HG03565 (cell line): ENCODE measurements at regions not wholly inside any gene's neighbourhood (a gene's known extent, or its start where the extent isn't known, plus 50 kb on each side); places are given as distances from the start of the nearest gene placed in this dataset.

Source experiments
- ATAC-seq: cut with Tn5 transposase; IDR thresholded peaks from one replicate; pipeline ENCODE4 v1.9.1; 2021; ENCODE audit warnings: mild to moderate bottlenecking, moderate library complexity; ENCODE audit not compliant: unreplicated experiment

DNA sequence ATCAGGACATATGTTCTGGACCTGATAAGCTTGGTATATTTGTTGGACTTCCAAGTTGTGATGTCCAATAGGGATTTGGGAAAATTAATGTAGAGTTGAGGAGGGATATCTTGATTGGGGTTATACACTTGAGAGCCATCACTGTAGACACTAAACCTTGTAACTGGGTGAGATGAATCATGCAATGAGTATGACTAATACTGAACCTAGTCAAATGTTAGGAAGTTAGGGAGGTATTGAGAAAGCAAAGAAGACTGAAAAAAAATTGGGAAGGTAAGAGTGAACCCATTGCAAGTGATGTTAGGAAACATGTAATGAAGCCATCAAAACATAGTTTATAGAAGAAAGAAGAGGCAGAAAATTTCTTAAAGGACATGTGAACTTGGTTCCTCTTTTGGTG is 668.4 kb upstream of the CDH9 start:
- ATAC-seq, result no peak

DNA sequence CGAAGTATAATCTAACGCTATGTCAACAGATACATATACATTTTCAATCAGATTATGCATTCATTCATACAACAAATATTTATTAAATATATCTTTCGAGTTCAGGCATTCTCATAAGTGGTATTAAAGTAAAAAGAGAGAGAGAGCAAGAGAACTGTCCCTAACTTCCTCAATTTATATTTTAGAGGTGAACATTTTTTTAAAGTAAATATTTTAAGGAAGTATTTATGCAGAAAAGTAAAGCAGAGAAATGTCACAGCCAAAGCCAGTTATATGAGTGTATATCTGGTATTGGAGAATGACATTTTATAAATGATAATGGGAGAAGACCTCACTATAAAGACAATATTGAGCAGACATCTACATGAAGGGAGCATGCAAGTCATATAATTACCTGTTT is 667.3 kb upstream of the CDH9 start:
- ATAC-seq, result no peak

DNA sequence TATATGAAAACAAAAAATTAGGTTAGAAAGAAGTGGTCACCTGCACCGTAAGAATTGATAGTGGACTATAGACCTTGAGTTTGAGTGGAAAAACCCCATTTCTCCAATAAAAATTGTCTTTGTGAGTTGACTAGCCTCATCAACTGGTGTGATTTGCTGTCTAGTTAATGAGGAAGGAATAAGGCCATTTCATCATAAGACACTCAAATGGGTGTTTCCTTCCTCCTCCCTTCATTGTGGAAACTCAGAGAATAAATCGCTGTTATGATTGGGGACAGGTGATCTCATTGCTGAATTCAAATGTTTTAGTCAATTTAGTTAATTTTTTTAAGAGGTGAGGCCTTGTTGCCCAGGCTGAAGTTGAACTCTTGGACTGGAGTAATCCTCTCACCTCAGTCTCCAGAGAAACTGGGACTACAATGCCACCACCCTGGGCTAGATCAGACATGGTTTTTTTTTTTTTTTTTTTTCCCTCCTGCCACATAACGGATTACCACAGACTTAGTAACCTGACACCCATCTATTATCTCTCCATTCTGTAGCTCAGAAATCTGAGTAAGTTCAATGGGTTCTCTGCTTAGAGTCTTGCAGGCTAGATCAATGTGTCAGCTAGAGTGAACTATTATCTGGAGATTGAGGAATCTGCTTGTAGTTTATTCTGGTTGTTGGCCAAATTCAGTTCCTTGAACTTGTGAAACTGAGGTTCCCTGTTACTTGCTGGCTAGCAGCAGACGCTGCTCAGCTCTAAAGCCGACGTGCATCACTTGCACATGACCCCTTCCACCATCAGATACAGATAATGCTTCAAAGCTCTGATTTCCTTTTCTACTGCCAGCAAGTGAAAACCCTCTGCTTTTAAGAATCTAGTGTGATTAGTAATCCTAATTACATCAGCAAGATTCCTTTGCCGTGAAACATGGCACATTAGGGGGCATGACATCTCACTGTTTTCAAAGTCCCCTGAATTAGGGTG is 663.8 kb upstream of the CDH9 start:
- no peak for ATAC-seq

DNA sequence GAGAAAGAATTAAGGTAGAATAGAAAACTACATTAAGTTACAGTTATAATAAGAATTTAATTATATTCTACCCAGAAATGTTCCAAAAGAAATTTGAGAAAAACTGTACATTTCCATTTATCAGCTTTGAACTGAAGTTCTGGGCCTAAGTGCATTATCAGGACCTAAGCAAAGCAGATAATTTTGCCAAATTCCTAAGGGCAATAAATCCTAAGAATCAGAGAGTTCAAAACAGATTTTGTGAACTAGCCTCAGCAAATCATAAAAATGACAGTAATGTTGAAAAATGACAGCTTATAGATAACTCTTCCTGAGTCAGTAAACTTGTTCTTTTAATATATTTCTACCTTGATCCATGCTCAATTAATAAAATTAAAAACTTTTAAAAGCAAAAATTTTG is 662.1 kb upstream of the CDH9 start:
- ATAC-seq, result no peak

DNA sequence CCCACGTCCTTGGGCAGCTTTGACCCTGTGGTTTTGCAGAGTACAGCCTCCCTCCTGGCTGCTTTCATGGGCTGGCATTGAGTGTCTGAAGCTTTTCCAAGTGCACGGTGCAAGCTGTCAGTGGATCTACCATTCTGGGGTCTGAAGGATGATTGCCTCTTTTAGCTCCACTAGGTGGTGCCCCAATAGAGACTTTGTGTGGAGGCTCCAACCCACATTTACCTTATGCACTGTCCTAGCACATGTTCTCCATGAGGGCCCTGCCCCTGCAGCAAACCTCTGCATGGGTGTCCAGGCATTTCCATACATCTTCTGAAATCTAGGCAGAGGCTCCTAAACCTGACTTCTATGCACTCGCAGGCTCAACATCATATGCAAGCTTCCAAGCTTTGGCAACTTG is 644.2 kb upstream of the CDH9 start:
- no peak for ATAC-seq

DNA sequence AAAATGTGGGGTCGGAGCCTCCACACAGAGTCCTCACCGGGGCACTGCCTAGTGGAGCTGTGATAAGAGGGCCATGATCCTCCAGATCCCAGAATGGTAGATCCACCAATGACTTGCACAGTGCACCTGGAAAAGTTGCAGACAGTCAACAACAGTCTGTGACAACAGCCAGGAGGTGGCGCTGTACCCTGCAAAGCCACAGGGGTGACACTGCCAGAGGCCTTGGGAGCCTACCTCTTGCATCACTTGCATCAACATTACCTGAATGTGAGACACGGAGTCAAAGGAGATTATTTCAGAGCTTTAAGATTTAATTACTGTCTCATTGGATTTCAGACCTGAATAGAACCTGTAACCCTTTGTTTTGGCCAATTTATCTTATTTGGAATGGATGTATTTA is 614.1 kb upstream of the CDH9 start:
- no peak for ATAC-seq

DNA sequence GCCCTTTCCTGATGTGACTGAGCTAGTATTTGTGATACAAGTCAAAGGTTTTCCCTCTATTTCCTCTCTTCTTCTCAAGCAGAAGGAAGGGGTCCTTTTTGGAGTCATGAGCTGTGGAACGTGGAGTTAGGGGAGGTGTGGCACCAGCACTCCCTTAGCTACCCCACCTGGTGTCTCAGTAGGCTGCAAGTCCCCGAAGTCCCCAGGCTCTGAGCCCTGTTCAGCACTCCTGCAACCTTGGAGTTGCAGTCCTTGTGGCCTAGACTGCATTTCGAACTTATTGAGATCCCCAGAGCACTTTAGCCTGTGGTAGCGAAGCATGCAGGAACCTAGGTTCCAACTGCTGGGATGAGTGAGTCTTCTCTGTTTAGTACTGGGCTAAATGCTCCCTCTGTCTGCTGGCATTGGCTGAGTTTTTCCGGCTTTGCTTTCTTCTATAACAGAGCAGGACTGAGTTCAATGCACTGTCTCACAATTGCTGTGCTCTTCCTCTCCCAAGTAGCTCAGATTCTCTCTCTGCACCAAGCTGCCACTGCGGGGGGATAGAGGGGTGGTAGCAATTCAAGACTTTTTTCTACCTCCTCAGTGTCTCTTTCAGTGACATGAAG is 600.7 kb upstream of the CDH9 start:
- no peak for ATAC-seq

DNA sequence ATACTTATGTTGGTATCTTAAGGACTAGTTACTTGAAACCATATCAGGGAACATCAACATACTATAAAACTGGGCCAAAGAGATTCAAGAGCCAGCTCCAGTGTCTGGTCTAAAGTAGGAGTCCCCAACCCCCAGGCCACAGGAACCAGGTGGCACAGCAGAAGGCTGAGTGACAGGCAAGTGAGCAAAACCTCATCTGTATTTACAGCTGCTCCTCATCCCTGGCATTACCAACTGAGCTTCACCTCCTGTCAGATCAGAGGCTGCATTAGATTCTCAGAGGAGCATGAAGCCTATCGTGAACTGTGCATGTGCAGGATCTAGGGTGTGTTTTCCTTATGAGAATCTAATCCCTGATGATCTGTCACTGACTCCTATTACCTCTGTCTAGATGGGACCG is 581.6 kb upstream of the CDH9 start:
- no peak for ATAC-seq

DNA sequence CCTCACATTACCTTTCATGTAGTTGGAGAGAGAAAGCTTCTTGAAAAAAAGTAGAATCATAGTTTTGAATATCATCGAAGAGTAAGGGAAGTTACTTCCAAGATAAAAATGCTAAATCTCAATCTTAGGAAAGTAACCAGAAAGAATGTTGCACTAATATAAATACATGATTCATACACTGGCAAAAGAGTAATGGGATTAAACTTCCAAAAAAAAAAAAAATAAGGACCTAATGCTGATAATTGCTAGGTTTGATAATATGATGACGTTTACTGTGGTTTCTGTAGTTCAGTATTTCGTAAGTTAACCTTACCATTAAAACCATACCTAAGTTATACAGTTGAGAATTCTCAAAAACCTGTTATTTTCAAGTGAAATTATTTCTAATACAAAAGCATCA is 573.8 kb upstream of the CDH9 start:
- ATAC-seq, result no peak

DNA sequence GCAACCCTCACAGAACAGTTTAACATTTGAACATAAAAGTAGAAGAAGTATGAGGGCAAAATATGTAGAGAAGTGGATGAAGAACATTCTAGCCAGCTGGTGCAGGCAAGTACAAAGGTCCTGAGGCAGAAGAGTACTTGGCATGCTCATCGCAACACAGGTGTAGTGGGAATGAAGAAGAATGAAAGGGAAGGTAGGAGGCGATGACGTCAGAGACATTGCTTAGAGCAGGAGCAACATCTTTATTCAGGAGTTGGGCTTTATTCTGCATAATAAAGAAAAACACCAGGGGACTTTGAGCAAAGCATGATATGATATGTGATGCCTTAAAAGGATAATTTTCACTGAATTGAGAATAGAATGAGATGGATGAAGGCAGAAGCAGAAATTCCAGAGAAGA is 570.6 kb upstream of the CDH9 start:
- ATAC-seq, result no peak

DNA sequence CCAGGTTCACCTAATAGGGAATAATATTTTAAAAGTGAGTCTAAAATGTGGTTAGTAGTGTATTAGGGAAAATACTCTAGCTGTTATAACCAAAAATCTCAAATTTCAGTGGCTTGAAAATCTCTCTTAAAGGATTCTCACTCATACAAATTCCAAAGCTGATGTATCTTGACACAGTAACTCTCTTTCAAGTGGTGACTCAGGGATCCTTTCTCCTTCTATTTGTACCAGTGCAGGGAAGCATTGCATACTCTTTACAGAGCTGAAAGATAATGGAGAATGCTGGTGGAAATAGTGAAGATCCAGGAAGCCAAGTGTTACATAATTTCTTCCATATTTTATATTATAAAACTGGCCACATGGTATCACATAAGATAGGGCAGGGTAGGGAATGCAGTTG is 560.2 kb upstream of the CDH9 start:
- ATAC-seq, result no peak

DNA sequence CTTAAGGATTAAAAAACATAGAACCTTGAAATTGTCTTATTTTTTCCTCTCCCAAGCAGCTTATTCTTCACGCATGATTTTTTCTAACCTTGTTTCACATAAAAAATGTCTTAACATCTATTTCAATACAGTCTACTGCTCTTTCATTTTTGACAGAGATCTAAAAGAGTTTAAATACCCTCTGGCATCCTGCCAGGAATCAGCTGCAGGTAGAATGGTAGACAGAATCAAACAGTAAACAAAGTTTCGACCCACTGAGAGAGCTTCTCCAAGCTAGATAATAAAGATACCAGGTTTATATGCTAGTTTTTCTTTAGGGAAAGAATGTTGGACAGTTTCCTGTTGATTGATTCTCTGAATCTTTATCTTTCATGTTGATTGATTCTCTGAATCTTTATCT is 555.8 kb upstream of the CDH9 start:
- ATAC-seq, result no peak

DNA sequence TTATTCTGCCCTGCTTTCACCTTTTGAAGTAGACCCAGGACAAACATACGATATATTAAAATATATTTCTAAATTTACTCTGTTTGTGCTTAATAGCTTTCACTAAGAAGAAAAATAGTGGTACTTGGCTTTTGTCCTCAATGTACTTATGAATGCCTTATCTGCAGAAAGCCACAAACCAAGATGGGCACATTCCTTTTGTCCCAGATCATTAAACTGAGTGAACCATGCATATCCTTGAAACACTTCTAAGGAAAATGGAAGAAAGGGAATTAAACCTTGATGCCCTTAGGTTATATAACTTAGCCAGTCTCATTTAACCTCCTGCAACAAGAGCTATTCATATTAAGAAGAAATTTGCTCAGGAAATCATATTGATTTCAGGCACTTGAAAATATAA is 553.8 kb upstream of the CDH9 start:
- ATAC-seq, result no peak

DNA sequence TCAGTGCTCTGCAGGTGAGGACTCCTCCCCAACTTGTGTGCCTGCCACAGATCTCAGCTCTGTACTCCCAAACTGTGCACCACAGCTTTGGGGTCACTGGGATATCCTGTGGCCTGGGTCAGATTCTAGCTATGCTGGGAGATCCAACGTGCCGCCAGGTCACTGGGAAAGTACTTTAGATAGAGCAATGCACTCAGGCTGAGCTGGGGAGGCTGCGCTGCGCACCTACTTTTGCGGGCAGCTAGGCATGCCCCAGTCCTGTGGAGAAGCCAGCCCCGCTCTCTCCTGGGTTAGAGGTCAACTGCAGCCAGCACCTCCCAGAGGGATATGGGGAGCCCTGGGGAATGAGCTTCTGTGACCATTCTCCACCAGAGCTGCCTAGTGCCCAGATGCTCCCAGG is 552.1 kb upstream of the CDH9 start:
- no peak for ATAC-seq

DNA sequence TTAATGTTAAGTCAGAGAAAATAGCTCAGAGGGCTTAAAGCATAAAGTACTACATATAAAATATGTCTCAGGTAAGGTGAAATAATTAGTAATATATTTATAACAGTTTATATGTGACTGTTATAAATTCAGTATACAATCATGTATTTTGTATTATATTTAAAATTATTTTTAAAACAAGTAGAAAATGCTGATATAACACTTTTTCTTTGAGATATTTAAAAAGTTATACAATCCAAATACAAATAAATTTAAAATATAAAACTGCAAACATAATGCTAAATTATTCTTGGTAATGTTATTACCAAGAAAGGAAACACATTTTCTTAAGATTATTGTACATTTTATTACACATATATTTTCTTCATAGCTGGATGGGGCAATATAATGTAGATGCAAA is 539.9 kb upstream of the CDH9 start:
- no peak for ATAC-seq

DNA sequence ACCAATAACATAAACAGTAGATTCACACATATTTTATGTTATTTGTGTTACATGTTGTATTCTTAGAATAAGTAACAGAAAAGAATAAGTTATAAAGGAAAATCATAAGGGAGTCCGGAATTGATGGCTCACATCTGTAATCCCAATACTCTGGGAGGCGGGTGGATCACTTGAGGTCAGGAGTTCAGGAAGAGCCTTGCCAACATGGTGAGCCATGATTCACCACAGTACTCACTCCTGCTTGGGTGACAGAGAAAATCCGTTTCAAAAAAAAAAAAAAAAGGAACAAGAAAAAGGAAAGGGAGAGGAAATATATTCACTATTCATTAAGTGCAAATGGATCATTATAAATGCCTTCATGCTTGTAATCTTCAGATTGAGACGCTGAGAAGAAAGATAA is 533.3 kb upstream of the CDH9 start:
- ATAC-seq, result no peak

DNA sequence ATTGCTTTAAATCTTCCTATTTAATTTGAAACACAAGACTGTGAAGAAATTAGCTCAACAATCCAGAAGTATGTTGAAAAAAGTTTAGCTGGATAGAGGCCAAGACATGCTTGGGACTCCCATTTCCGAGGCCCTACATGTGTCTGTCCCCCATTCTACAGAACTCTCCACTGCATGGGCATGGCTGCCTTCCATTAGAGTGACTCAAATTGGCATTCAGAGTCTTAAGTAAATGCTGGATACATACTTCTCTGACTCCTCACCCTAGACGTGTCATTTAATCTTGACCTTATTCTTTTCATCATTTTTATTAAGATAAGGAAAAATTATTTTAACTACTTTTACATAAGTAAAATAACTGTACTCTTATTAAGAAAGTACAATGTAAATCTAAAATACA is 530.4 kb upstream of the CDH9 start:
- ATAC-seq, result no peak

DNA sequence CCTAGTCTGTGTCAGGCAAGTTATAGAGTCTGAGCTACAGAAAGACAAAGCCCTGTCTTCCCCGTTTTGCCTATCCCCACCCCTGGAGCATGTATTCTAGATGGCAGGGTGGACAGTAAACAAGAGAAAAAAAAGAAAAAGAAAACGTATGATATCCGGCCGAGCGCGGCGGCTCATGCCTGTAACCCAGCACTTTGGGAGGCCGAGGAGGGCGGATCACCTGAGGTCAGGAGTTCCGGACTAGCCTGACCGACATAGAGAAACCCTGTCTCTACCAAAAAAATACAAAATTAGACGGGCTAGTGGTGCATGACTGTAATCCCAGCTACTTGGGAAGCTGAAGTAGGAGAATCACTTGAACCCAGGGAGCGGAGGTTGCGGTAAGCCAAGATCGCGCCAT is 523.0 kb upstream of the CDH9 start:
- no peak for ATAC-seq

DNA sequence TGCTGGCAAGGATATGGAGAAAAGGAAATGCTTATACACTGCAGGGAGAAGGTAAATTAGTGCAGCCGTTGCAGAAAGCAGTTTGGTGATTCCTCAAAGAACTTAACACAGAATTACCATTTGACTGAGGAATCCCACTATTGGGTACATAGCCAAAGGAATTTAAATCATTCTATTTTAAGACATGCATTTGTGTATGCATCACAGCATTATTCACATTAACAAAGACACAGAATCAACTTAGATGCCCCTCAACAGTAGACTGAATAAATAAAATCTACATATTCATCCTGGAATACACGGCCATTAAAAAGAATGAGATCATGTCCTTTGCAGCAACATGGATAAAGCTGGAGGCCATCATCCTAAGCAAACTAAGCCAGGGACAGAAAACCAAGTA is 510.1 kb upstream of the CDH9 start:
- ATAC-seq, result no peak

DNA sequence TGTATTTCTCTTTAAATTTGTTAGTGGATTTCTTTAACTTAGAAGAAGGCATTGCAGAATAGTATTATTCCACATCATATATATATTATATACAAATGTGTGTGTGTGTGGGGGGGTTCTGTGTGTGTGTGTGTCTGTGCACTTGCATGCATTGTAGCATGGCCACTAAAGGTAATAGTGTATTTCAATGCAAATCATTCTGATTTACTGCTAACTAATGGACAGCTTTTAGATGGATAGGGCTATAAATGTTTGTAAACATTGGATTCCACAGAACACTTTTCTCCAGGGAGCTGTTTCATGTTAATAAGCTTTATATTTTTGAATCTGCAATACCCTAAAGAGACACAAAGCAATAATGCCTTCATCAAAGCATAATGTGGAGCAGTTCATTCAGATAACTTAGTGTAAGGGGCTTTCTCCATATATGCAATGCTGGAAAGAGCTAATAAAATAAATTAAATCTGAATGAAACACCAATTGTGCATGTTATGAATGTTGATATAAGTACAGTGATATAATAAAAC is 496.7 kb upstream of the CDH9 start:
- no peak for ATAC-seq

DNA sequence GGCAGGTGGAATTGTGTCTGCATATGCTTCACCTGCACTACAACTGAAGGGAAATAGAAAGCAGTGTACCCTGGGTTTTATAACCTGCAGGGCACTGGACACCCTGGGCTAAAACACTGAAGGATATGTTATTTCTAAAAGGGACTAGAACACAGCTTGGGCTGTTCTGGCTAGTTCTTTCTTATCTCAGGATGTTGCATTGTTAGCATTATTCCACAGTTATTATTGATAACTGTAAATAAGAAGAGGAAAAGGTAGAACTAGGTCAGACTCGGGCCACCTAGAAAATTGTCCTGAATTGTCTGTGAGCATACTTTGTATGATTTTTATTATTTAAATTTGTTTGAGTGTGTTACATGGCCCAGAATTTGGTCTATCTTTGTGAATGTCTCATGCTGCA is 493.9 kb upstream of the CDH9 start:
- ATAC-seq, result no peak

DNA sequence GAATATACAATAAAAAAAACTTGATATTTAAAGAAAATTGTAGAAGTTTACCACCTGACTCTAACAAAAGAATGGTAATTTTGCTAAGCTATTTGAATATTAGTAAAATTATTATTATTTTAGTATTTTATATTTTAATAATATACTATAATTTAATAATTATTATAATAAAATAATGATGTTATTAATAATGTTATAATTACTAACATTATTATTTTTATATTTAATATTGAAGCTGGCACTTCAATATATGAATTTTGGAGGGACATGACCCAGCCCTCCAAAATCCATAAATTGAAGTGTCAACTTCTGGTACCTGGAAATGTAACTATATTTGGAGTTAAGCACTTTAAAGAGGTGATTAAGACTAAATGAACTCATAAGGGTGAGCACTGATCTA is 486.1 kb upstream of the CDH9 start:
- ATAC-seq, result no peak
